Cardiac septum (tissue), 1 donor: ENCODE measurements at regions not wholly inside any gene's neighbourhood (a gene's known extent, or its start where the extent isn't known, plus 50 kb on each side); places are given as distances from the start of the nearest gene placed in this dataset.

Experiments
- DNase-seq: peaks from one replicate; pipeline ENCODE4 v3.0.0-alpha.2; 2020; ENCODE audit warnings: low spot score
- intact Hi-C: fragments of 100-400 bp; cut with DNase I; formaldehyde crosslinking; loops from one replicate; pipeline ENCODE4 v1.14.0; 2022
- donor health status: DM: no; HTN: no; CAD: no.

GRCh38 chr12:127260531-127260930 lies 1006.4 kb upstream of the TMEM132C start:
- intact Hi-C loops, result no loop called here
- DNase-seq, result no peak

GRCh38 chr12:127260999-127261398 lies 1006.0 kb upstream of the TMEM132C start:
- no peak for DNase-seq
- intact Hi-C loops, result no loop called here

- intact Hi-C loops, result no loop called here
- no peak for DNase-seq
Measured at GRCh38 chr12:127262615-127263014, 1004.4 kb upstream of the TMEM132C start.

- intact Hi-C loops, result no loop called here
- DNase-seq, result no peak
Measured at GRCh38 chr12:127263621-127264020, 1003.3 kb upstream of the TMEM132C start.

GRCh38 chr12:127267128-127267527 lies 999.8 kb upstream of the TMEM132C start:
- DNase-seq, result no peak
- intact Hi-C loops, result no loop called here

- no peak for DNase-seq
- intact Hi-C loops, result no loop called here
Measured at GRCh38 chr12:127268213-127268612, 998.8 kb upstream of the TMEM132C start.

GRCh38 chr12:127268706-127269425 lies 998.1 kb upstream of the TMEM132C start:
- no peak for DNase-seq
- intact Hi-C loops, result no loop called here

- intact Hi-C loops, result no loop called here
- no peak for DNase-seq
Measured at GRCh38 chr12:127270193-127270592, 996.8 kb upstream of the TMEM132C start.

- DNase-seq, result peak; percentile 60
- intact Hi-C loops, result no loop called here
Measured at GRCh38 chr12:127271776-127272175, 995.2 kb upstream of the TMEM132C start.

GRCh38 chr12:127272864-127273263 lies 994.1 kb upstream of the TMEM132C start:
- no peak for DNase-seq
- intact Hi-C loops, result no loop called here

- DNase-seq, result no peak
- intact Hi-C loops, result no loop called here
Measured at GRCh38 chr12:127273626-127274025, 993.3 kb upstream of the TMEM132C start.

- intact Hi-C loops, result no loop called here
- DNase-seq, result no peak
Measured at GRCh38 chr12:127275416-127275815, 991.6 kb upstream of the TMEM132C start.

GRCh38 chr12:127277882-127278281 lies 989.1 kb upstream of the TMEM132C start:
- DNase-seq, result no peak
- intact Hi-C loops, result no loop called here

- intact Hi-C loops, result no loop called here
- no peak for DNase-seq
Measured at GRCh38 chr12:127278351-127278750, 988.6 kb upstream of the TMEM132C start.

GRCh38 chr12:127280393-127281275 lies 986.3 kb upstream of the TMEM132C start:
- intact Hi-C loops, result no loop called here
- DNase-seq, result no peak

- no peak for DNase-seq
- intact Hi-C loops, result no loop called here
Measured at GRCh38 chr12:127282786-127283565, 984.0 kb upstream of the TMEM132C start.

GRCh38 chr12:127284021-127284420 lies 982.9 kb upstream of the TMEM132C start:
- no peak for DNase-seq
- intact Hi-C loops, result no loop called here

GRCh38 chr12:127284870-127285431 lies 982.0 kb upstream of the TMEM132C start:
- DNase-seq, result no peak
- intact Hi-C loops, result loop anchor here (5.0 kb wide), 1 partner anchor 168 kb away; no protein-coding TSS in a partner anchor

- DNase-seq, result no peak
- intact Hi-C loops, result loop anchor here (5.0 kb wide), 1 partner anchor 169 kb away; no protein-coding TSS in a partner anchor
Measured at GRCh38 chr12:127286281-127286680, 980.7 kb upstream of the TMEM132C start.

- DNase-seq, result peak; percentile 53
- intact Hi-C loops, result loop anchor here (5.0 kb wide), 1 partner anchor 170 kb away; no protein-coding TSS in a partner anchor
Measured at GRCh38 chr12:127287256-127287655, 979.7 kb upstream of the TMEM132C start.
